ENCODE measurements at regions not wholly inside any gene's neighbourhood (a gene's known extent, or its start where the extent isn't known, plus 50 kb on each side); places are given as distances from the start of the nearest gene placed in this dataset.

DNA sequence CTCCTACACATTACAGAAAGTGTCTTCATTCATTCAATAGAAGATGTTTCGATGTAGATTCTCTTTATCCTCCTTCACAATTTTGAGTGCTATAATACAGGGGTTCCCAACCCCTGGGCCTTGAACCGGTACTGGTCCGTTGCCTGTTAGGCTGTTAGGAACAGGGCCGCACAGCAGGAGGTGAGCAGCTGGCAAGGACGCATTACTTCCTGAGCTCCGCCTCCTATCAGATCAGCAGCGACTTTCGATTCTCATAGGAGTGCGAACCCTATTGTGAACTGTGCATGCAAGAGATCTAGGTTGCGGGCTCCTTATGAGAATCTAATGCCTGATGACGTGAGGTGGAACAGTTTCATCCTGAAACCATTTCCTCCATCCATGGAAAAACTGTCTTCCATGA, 153.0 kb upstream of the SMC2 start:
- no peak overlapping the region for H2AFZ ChIP-seq (ENCODE audit: low read depth, low read length, poor library complexity, severe bottlenecking)
- intact Hi-C loops (cut with micrococcal nuclease): no loop called here
- CTCF ChIA-PET: no interaction called here
- H3K27ac ChIP-seq (ENCODE audit: low read depth, low read length): no peak overlapping the region
- H4K20me1 ChIP-seq (ENCODE audit: insufficient read depth): no peaks in the 10 kb centered on the region
- TF ChIP-seq, protein P1, sequence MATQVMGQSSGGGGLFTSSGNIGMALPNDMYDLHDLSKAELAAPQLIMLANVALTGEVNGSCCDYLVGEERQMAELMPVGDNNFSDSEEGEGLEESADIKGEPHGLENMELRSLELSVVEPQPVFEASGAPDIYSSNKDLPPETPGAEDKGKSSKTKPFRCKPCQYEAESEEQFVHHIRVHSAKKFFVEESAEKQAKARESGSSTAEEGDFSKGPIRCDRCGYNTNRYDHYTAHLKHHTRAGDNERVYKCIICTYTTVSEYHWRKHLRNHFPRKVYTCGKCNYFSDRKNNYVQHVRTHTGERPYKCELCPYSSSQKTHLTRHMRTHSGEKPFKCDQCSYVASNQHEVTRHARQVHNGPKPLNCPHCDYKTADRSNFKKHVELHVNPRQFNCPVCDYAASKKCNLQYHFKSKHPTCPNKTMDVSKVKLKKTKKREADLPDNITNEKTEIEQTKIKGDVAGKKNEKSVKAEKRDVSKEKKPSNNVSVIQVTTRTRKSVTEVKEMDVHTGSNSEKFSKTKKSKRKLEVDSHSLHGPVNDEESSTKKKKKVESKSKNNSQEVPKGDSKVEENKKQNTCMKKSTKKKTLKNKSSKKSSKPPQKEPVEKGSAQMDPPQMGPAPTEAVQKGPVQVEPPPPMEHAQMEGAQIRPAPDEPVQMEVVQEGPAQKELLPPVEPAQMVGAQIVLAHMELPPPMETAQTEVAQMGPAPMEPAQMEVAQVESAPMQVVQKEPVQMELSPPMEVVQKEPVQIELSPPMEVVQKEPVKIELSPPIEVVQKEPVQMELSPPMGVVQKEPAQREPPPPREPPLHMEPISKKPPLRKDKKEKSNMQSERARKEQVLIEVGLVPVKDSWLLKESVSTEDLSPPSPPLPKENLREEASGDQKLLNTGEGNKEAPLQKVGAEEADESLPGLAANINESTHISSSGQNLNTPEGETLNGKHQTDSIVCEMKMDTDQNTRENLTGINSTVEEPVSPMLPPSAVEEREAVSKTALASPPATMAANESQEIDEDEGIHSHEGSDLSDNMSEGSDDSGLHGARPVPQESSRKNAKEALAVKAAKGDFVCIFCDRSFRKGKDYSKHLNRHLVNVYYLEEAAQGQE (IDR thresholded peaks at IDR 0.05; ENCODE audit: low read depth): no peak
- TF ChIP-seq SP1 (IDR thresholded peaks at IDR 0.05; ENCODE audit: low read depth): no peak
- TF ChIP-seq, protein P2, sequence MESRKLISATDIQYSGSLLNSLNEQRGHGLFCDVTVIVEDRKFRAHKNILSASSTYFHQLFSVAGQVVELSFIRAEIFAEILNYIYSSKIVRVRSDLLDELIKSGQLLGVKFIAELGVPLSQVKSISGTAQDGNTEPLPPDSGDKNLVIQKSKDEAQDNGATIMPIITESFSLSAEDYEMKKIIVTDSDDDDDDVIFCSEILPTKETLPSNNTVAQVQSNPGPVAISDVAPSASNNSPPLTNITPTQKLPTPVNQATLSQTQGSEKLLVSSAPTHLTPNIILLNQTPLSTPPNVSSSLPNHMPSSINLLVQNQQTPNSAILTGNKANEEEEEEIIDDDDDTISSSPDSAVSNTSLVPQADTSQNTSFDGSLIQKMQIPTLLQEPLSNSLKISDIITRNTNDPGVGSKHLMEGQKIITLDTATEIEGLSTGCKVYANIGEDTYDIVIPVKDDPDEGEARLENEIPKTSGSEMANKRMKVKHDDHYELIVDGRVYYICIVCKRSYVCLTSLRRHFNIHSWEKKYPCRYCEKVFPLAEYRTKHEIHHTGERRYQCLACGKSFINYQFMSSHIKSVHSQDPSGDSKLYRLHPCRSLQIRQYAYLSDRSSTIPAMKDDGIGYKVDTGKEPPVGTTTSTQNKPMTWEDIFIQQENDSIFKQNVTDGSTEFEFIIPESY (IDR thresholded peaks at IDR 0.05; ENCODE audit: extremely low read depth, insufficient replicate concordance, low read length): no peak
- no peak for TF ChIP-seq POLR2AphosphoS5 (IDR thresholded peaks at IDR 0.05; ENCODE audit: low read depth, low read length)
- no peak for TF ChIP-seq SIN3A (IDR thresholded peaks at IDR 0.05; ENCODE audit: low read depth)
- TF ChIP-seq CBX3 (IDR thresholded peaks at IDR 0.05; ENCODE audit: low read depth): no peak
- no peak for TF ChIP-seq RAD21 (IDR thresholded peaks at IDR 0.05; ENCODE audit: low read depth)
- TF ChIP-seq POLR2A (IDR thresholded peaks at IDR 0.05; ENCODE audit: borderline replicate concordance, extremely low read depth, insufficient read depth, insufficient read length): no peak
- TF ChIP-seq SRF (IDR thresholded peaks at IDR 0.05; ENCODE audit: low read depth): no peak
- TF ChIP-seq, protein P3, sequence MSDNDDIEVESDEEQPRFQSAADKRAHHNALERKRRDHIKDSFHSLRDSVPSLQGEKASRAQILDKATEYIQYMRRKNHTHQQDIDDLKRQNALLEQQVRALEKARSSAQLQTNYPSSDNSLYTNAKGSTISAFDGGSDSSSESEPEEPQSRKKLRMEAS (IDR thresholded peaks at IDR 0.05): no peak
- no peak for TF ChIP-seq TCF7L2 (IDR thresholded peaks at IDR 0.05; ENCODE audit: borderline replicate concordance, extremely low read depth, insufficient read depth, insufficient read length)
- TF ChIP-seq ZFX (IDR thresholded peaks at IDR 0.05): no peak
- TF ChIP-seq EGR1 (IDR thresholded peaks at IDR 0.05; ENCODE audit: low read depth): no peak
- TF ChIP-seq EZH2 (IDR thresholded peaks at IDR 0.05): no peak
- no peak for TF ChIP-seq YY1 (IDR thresholded peaks at IDR 0.05; ENCODE audit: extremely low read depth, insufficient replicate concordance, low read depth, low read length)
- TF ChIP-seq, protein P4, sequence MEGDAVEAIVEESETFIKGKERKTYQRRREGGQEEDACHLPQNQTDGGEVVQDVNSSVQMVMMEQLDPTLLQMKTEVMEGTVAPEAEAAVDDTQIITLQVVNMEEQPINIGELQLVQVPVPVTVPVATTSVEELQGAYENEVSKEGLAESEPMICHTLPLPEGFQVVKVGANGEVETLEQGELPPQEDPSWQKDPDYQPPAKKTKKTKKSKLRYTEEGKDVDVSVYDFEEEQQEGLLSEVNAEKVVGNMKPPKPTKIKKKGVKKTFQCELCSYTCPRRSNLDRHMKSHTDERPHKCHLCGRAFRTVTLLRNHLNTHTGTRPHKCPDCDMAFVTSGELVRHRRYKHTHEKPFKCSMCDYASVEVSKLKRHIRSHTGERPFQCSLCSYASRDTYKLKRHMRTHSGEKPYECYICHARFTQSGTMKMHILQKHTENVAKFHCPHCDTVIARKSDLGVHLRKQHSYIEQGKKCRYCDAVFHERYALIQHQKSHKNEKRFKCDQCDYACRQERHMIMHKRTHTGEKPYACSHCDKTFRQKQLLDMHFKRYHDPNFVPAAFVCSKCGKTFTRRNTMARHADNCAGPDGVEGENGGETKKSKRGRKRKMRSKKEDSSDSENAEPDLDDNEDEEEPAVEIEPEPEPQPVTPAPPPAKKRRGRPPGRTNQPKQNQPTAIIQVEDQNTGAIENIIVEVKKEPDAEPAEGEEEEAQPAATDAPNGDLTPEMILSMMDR (IDR thresholded peaks at IDR 0.05 in 2 of 3, conservative IDR thresholded peaks at IDR 0.05 in 1 of 3; ENCODE audit: borderline replicate concordance in 1 of 3, insufficient read depth in 1 of 3, low read depth in 2 of 3, low read length in 2 of 3): no peak
- TF ChIP-seq EZH2phosphoT487 (IDR thresholded peaks at IDR 0.05; ENCODE audit: borderline replicate concordance): no peak
- POLR2A ChIA-PET: no interaction called here
- H3K9me2 ChIP-seq (ENCODE audit: insufficient read depth): no peaks in the 10 kb centered on the region
- DNase-seq (ENCODE audit: low read depth, low spot score): no peak
- no peak overlapping the region for H3K4me2 ChIP-seq (ENCODE audit: low read length)
- ATAC-seq: no peak
- no peaks in the 10 kb centered on the region for H3K4me1 ChIP-seq (ENCODE audit: control insufficient read depth in 1 of 2, insufficient read depth in 2 of 2, low read length in 2 of 2)
- no peaks in the 10 kb centered on the region for H3K9me3 ChIP-seq (ENCODE audit: control insufficient read depth in 1 of 2, insufficient read depth in 1 of 2, low read depth in 1 of 2, low read length in 2 of 2)
- RAD21 ChIA-PET (ENCODE audit: low non-redundant PET in 1 of 2, low total read pairs in 2 of 2, uncharacterized antibody in 2 of 2, unreplicated experiment in 2 of 2): no interaction called here
- H3K36me3 ChIP-seq (ENCODE audit: control insufficient read depth in 1 of 2, insufficient read depth in 2 of 2, low read length in 2 of 2): no peaks in the 10 kb centered on the region
- no TSS peak for BruUV-seq (replicated peaks)
- 0 out of 2 replicates have a peak, but pooled peaks cover 3% of the 10 kb centered on the region for H3K27me3 ChIP-seq (ENCODE audit: insufficient read depth, low read length)
- H3K79me2 ChIP-seq (ENCODE audit: insufficient read depth, low read length): no peaks in the 10 kb centered on the region
- no peak overlapping the region for H3K9ac ChIP-seq (ENCODE audit: low read length)
- H3K4me3 ChIP-seq (replicated peaks in 1 of 2; ENCODE audit: low read depth in 1 of 2, low read length in 2 of 2): no peak overlapping the region
